ENCODE measurements at regions not wholly inside any gene's neighbourhood (a gene's known extent, or its start where the extent isn't known, plus 50 kb on each side); places are given as distances from the start of the nearest gene placed in this dataset.

DNA sequence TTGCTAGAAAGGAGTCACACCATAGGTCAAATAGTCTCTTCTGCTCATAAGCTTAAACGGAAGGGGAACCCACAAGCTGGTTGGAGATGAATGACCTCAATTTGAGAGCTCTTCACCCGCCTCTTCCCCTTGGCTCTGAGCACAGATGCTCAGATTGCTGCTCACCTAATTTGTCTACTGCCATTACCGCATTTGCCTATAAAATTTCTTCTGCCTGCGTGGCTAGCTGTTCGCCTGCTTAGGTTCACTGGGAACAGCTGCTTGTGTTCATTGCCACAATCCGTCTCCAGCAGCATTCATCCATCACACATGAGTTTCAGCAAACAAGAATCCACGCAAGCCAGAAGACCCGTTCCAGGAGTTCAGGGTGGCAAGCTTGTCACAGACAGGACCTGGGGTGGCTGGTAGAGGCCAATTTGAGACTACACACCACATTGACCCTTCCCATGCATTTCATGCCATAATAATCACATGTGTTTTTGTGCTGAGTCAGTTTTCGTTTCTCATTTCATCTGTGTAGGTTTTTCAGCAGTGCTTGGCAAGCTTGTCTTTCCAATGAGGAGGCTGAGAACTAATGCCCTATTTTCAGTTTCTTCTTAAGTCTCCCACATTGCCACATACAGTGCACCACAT lies 50.2 kb upstream of the DNAH5 start:
- no peak overlapping the region for H3K27ac Mint-ChIP-seq (ENCODE audit: unreplicated experiment)
- no peaks in the 10 kb centered on the region for H3K27me3 Mint-ChIP-seq (ENCODE audit: low read depth)
- no peak overlapping the region for H3K4me3 Mint-ChIP-seq (ENCODE audit: unreplicated experiment)
- no peak for DNase-seq (ENCODE audit: low spot score)
- TF ChIP-seq, protein P1, sequence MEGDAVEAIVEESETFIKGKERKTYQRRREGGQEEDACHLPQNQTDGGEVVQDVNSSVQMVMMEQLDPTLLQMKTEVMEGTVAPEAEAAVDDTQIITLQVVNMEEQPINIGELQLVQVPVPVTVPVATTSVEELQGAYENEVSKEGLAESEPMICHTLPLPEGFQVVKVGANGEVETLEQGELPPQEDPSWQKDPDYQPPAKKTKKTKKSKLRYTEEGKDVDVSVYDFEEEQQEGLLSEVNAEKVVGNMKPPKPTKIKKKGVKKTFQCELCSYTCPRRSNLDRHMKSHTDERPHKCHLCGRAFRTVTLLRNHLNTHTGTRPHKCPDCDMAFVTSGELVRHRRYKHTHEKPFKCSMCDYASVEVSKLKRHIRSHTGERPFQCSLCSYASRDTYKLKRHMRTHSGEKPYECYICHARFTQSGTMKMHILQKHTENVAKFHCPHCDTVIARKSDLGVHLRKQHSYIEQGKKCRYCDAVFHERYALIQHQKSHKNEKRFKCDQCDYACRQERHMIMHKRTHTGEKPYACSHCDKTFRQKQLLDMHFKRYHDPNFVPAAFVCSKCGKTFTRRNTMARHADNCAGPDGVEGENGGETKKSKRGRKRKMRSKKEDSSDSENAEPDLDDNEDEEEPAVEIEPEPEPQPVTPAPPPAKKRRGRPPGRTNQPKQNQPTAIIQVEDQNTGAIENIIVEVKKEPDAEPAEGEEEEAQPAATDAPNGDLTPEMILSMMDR (IDR thresholded peaks at IDR 0.05), result no peak
- H3K36me3 Mint-ChIP-seq (ENCODE audit: low read depth), result peaks cover 4% of the 10 kb centered on the region
- H3K4me1 Mint-ChIP-seq (ENCODE audit: low read depth), result no peaks in the 10 kb centered on the region
- peaks cover 5% of the 10 kb centered on the region for H3K9me3 Mint-ChIP-seq (ENCODE audit: low read depth)
